ENCODE measurements at regions not wholly inside any gene's neighbourhood (a gene's known extent, or its start where the extent isn't known, plus 50 kb on each side); places are given as distances from the start of the nearest gene placed in this dataset.

DNA sequence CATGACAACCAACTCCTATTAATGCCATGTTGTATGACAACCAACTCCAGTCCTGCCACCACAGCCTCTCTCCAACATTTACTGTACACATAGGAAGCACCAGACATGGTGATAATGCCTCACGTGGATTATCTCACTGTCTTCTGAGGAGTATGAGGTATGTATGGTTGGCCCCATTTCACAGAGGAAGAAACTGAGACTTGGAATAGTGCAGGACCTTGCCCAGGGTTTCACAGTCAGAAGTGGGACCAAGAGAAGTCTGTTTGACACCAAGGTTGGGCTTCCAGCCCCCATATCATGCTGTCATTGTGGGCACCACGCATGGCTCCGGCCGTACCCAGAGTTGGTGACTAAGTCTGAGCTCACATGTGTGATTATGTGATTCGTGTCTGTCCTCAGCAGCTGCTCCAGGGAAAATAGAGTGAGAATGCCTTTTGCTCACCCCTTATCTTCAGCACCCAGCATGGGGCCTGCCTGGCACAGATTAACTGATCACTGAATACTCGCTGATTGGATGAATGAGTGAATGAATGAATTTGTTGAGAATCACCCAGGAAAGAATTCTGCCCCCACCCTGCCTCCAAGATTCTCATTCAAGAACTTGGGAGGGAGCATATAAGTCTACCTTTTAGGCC, 204.1 kb upstream of the NLRP1 start:
- DNase-seq, result no peak

GRCh38 chr17:5789528-5789927, 205.2 kb upstream of the NLRP1 start:
- no peak for DNase-seq

DNA sequence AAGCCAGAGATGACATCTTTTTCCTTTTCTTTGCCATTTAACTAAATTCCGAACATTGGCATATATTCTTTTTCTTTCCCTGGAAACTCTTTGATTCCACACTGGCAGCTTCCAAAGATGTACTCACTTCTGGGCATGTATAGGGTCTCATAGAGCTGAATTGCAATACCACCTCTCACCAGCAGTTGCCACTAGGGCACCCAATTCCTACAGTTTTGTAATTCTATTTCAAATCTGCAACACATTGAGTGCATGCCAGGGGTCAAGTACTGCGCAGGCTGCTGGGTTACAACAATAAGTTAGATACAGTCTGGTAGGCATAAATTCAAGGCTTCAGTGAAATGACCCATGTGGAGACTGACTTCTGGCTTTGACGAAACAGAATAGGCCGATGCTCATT, 208.8 kb upstream of the NLRP1 start:
- DNase-seq, result no peak

DNA sequence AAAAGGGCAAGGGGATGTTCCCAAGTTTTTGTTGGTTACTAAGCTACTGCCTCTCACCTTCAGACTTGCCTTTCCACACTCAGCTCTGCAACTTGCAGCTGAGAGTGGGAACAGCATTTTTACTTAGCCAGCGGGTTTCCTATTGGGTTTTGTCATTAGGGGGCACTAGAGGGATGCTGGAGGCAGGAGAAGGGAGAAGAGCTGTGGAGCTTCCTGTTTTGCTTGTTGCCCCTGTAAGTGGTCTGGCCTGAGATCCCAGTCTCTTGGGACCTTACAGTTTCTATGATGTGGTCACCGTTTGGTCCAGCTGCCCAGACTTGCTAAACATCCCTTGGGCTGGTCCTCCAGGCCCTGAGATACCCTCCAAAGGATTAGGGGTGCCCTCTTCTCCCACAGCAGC, 209.6 kb upstream of the NLRP1 start:
- no peak for DNase-seq

GRCh38 chr17:5794385-5794784, 210.1 kb upstream of the NLRP1 start:
- no peak for DNase-seq

- DNase-seq, result no peak
These were observed 210.7 kb upstream of the NLRP1 start for GRCh38 chr17:5794881-5795506.

DNA sequence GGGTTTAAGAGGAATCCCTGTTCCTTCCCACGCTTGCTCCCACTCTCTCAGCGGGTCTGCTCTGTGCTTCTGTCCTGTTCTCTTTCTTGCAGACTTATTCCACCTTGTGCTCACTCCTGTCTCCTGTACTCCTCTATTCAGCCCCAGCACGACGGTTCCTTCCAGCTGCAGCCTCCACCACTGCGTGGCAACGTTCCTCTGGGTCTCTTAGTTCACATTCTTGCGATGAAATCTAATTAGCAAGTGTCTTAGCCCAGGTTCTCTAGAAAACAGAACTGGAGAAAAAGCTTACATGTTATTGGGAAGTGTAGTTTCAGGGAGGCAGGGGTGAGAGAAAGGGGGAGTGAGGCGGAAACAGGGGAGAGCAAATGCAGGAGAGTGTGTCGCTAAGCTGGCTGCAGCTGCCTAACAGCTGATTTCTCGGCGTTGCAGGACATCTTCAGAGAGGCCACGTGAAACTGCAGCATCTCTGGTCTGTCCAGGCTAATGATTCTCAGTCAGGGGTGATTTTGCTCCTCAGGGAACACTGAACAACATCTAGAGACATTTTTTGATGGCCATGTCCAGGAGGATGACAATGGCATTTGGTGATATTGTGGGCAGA, 213.2 kb upstream of the NLRP1 start:
- DNase-seq, result no peak

DNA sequence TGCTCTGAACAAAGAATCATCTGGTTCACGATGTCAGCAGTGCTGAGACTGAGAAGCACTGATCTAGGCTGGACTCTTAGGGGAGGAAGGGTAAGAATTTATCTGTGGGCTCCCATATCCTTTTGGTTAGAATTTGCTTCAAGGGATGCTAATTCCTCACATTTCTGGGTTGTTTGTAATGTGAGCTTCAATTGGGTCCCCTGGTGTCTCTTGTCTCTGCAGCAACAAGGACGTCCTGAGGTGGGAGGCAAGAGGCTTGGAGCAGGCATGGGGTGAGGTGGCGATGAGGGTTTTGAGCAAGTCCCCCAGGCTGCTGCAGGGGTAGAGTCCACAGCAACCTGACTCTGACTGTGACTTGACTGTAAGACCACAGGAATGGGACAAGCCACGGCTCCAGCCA, 213.8 kb upstream of the NLRP1 start:
- DNase-seq, result no peak

GRCh38 chr17:5800131-5800530, 215.8 kb upstream of the NLRP1 start:
- DNase-seq, result no peak

DNA sequence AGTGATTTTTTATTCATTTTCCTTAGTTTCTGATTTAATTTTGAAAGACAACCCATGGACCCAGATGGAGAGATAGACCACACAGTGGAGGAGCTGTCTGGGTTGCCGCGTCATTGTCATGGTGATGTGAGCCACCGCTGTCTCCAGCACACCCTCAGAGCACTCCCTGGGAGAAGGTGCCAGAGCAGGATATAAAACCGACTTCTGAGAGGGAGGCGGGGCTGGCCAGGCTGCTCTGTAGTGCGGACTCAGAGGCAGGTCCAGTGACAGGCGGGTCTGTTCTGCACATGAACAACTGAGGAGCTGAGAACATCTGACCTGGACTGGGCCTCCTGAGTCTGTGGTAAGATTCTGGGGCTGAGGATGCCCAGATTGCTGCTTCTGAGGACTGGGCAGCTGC, 216.3 kb upstream of the NLRP1 start:
- no peak for DNase-seq

GRCh38 chr17:5804251-5804650, 219.9 kb upstream of the NLRP1 start:
- no peak for DNase-seq

DNA sequence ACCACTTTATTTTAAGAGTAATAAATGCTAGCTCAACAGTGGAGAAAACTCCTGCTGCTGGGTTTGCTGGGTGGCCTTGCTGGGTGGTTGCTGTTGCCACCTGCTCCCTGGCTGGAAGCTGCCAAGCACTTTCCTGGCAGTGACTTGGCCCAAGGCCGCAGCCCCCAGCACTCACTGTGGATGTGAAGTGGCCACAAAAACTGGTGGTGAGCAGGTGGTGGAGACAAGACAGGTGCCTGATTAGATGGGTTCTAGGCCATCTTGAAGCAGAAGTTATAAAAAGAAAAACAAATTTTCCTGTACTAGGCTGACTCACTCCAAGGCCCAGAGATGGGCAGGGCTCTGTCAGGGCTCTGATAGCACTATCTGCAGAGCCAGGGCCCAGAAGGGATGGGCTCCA, 224.7 kb upstream of the NLRP1 start:
- no peak for DNase-seq

DNA sequence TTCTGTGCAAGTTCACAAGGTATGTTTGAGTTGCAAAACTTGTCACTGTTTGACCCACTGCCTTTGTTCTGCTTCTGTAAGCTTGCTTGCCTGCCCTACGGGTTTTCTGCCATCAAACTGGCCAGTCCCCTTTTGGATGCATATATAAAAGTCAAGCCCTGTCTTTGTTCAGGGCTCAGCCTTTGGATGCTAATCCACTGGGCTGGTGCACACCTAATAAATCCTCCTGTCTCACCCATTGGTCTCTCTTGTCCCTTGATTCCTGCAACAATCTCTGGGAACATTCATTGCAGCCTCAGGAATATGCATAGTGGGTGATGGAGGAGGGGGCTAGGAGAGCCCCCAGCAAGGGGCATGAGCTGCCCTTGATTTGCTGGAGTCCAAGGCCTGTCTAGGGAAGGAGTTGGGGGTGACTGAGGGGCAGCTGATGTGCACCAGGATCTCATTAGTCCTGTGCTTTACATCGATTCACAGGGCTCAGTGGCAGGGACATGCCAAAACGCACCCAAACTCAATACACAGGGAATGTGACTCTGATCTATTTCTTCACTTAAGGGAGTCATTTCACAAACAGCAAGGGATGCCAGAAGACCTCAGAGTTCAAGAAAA, 225.4 kb upstream of the NLRP1 start:
- DNase-seq, result no peak

GRCh38 chr17:5812590-5812989, 228.3 kb upstream of the NLRP1 start:
- no peak for DNase-seq

DNA sequence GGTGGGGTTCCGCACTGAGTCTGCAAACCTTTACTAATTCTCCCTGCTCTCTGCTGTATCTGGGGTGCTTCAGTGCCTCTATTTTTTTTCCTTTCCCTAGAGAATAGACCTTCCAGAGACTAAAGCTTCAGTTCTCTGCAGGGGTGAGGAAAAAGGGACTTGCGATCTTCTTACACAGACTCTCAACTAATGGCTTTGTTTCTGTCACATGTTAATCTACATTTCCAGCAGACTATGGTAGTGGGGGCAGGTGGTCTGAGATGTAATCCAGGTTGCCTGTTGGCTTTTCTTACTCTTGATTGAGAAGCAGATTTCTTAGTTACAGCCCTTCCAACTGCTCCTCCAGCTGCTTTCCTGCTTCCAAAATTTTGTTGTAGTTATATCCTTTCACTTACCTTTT, 229.0 kb upstream of the NLRP1 start:
- DNase-seq, result no peak

- DNase-seq, result no peak
These were observed 231.1 kb upstream of the NLRP1 start for GRCh38 chr17:5815396-5815795.

GRCh38 chr17:5816491-5817070, 232.3 kb upstream of the NLRP1 start:
- DNase-seq, result no peak

GRCh38 chr17:5817475-5818395, 233.4 kb upstream of the NLRP1 start:
- no peak for DNase-seq

- no peak for DNase-seq
These were observed 235.1 kb upstream of the NLRP1 start for GRCh38 chr17:5819396-5819795.

GRCh38 chr17:5819921-5820685, 235.8 kb upstream of the NLRP1 start:
- DNase-seq, result no peak

GRCh38 chr17:5820721-5821456, 236.6 kb upstream of the NLRP1 start:
- no peak for DNase-seq
